ENCODE measurements at regions not wholly inside any gene's neighbourhood (a gene's known extent, or its start where the extent isn't known, plus 50 kb on each side); places are given as distances from the start of the nearest gene placed in this dataset.

- H3K4me3 ChIP-seq (ENCODE audit: low read length) = no peak overlapping the region
- H3K36me3 ChIP-seq (ENCODE audit: control insufficient read depth, insufficient read depth, low read length, severe bottlenecking) = no peaks in the 10 kb centered on the region
- H3K4me1 ChIP-seq (ENCODE audit: control insufficient read depth, insufficient read depth, low read length) = no peaks in the 10 kb centered on the region
- H3K27me3 ChIP-seq (replicated peaks; ENCODE audit: control insufficient read depth, insufficient read depth, low read length) = no peaks in the 10 kb centered on the region
- H3K9ac ChIP-seq (ENCODE audit: low read length) = no peak overlapping the region
- H3K9me3 ChIP-seq (ENCODE audit: control insufficient read depth, low read length) = peaks cover 7% of the 10 kb centered on the region
- no peak for DNase-seq (ENCODE audit: low read depth)
Observed at GRCh38 chr6:120735641-120736040, 598.6 kb downstream of the TBC1D32 start.

- H3K27me3 ChIP-seq (replicated peaks; ENCODE audit: control insufficient read depth, insufficient read depth, low read length) = no peaks in the 10 kb centered on the region
- DNase-seq (ENCODE audit: low read depth) = no peak
- no peak overlapping the region for H3K9ac ChIP-seq (ENCODE audit: low read length)
- no peak overlapping the region for H3K4me3 ChIP-seq (ENCODE audit: low read length)
- H3K4me1 ChIP-seq (ENCODE audit: control insufficient read depth, insufficient read depth, low read length) = no peaks in the 10 kb centered on the region
- H3K9me3 ChIP-seq (ENCODE audit: control insufficient read depth, low read length) = peaks cover 19% of the 10 kb centered on the region
- no peaks in the 10 kb centered on the region for H3K36me3 ChIP-seq (ENCODE audit: control insufficient read depth, insufficient read depth, low read length, severe bottlenecking)
Observed at GRCh38 chr6:120711255-120711654, 623.0 kb downstream of the TBC1D32 start.

- H3K9me3 ChIP-seq (ENCODE audit: control insufficient read depth, low read length) = peaks cover 5% of the 10 kb centered on the region
- H3K4me1 ChIP-seq (ENCODE audit: control insufficient read depth, insufficient read depth, low read length) = no peaks in the 10 kb centered on the region
- no peak overlapping the region for H3K9ac ChIP-seq (ENCODE audit: low read length)
- no peak overlapping the region for H3K4me3 ChIP-seq (ENCODE audit: low read length)
- DNase-seq (ENCODE audit: low read depth) = no peak
- H3K27me3 ChIP-seq (replicated peaks; ENCODE audit: control insufficient read depth, insufficient read depth, low read length) = no peaks in the 10 kb centered on the region
- H3K36me3 ChIP-seq (ENCODE audit: control insufficient read depth, insufficient read depth, low read length, severe bottlenecking) = no peaks in the 10 kb centered on the region
Observed at GRCh38 chr6:120700001-120700400, 634.3 kb downstream of the TBC1D32 start.

GRCh38 chr6:120686492-120686891 lies 647.8 kb downstream of the TBC1D32 start:
- Histone ChIP-seq H3K4me3 (ENCODE audit: low read length) (no peak overlapping the region), H3K9me3 (ENCODE audit: control insufficient read depth, low read length) (no peaks in the 10 kb centered on the region), H3K9ac (ENCODE audit: low read length) (no peak overlapping the region), H3K27me3 (replicated peaks; ENCODE audit: control insufficient read depth, insufficient read depth, low read length) (no peaks in the 10 kb centered on the region), H3K4me1 (ENCODE audit: control insufficient read depth, insufficient read depth, low read length) (no peaks in the 10 kb centered on the region), H3K36me3 (ENCODE audit: control insufficient read depth, insufficient read depth, low read length, severe bottlenecking) (no peaks in the 10 kb centered on the region)
- DNase-seq (ENCODE audit: low read depth) = no peak

- H3K9ac ChIP-seq (ENCODE audit: low read length) = no peak overlapping the region
- no peak overlapping the region for H3K4me3 ChIP-seq (ENCODE audit: low read length)
- no peaks in the 10 kb centered on the region for H3K9me3 ChIP-seq (ENCODE audit: control insufficient read depth, low read length)
- no peak for DNase-seq (ENCODE audit: low read depth)
- no peaks in the 10 kb centered on the region for H3K36me3 ChIP-seq (ENCODE audit: control insufficient read depth, insufficient read depth, low read length, severe bottlenecking)
- H3K27me3 ChIP-seq (replicated peaks; ENCODE audit: control insufficient read depth, insufficient read depth, low read length) = no peaks in the 10 kb centered on the region
- no peaks in the 10 kb centered on the region for H3K4me1 ChIP-seq (ENCODE audit: control insufficient read depth, insufficient read depth, low read length)
Observed at GRCh38 chr6:120682145-120682544, 652.1 kb downstream of the TBC1D32 start.

GRCh38 chr6:120681204-120681603 lies 653.1 kb downstream of the TBC1D32 start:
- H3K27me3 ChIP-seq (replicated peaks; ENCODE audit: control insufficient read depth, insufficient read depth, low read length) = no peaks in the 10 kb centered on the region
- H3K9me3 ChIP-seq (ENCODE audit: control insufficient read depth, low read length) = no peaks in the 10 kb centered on the region
- no peak for DNase-seq (ENCODE audit: low read depth)
- no peaks in the 10 kb centered on the region for H3K4me1 ChIP-seq (ENCODE audit: control insufficient read depth, insufficient read depth, low read length)
- H3K9ac ChIP-seq (ENCODE audit: low read length) = no peak overlapping the region
- no peaks in the 10 kb centered on the region for H3K36me3 ChIP-seq (ENCODE audit: control insufficient read depth, insufficient read depth, low read length, severe bottlenecking)
- no peak overlapping the region for H3K4me3 ChIP-seq (ENCODE audit: low read length)

- H3K4me3 ChIP-seq (ENCODE audit: low read length) = no peak overlapping the region
- DNase-seq (ENCODE audit: low read depth) = no peak
- H3K36me3 ChIP-seq (ENCODE audit: control insufficient read depth, insufficient read depth, low read length, severe bottlenecking) = no peaks in the 10 kb centered on the region
- no peaks in the 10 kb centered on the region for H3K9me3 ChIP-seq (ENCODE audit: control insufficient read depth, low read length)
- no peaks in the 10 kb centered on the region for H3K27me3 ChIP-seq (replicated peaks; ENCODE audit: control insufficient read depth, insufficient read depth, low read length)
- H3K4me1 ChIP-seq (ENCODE audit: control insufficient read depth, insufficient read depth, low read length) = no peaks in the 10 kb centered on the region
- no peak overlapping the region for H3K9ac ChIP-seq (ENCODE audit: low read length)
Observed at GRCh38 chr6:120675886-120676285, 658.4 kb downstream of the TBC1D32 start.

- no peak for DNase-seq (ENCODE audit: low read depth)
- Histone ChIP-seq H3K4me1 (ENCODE audit: control insufficient read depth, insufficient read depth, low read length) (no peaks in the 10 kb centered on the region), H3K36me3 (ENCODE audit: control insufficient read depth, insufficient read depth, low read length, severe bottlenecking) (no peaks in the 10 kb centered on the region), H3K27me3 (replicated peaks; ENCODE audit: control insufficient read depth, insufficient read depth, low read length) (no peaks in the 10 kb centered on the region), H3K9me3 (ENCODE audit: control insufficient read depth, low read length) (peaks cover 8% of the 10 kb centered on the region), H3K4me3 (ENCODE audit: low read length) (no peak overlapping the region), H3K9ac (ENCODE audit: low read length) (no peak overlapping the region)
Observed at GRCh38 chr6:120671519-120671918, 662.8 kb downstream of the TBC1D32 start.

GRCh38 chr6:120652506-120652905 lies 681.8 kb downstream of the TBC1D32 start:
- Histone ChIP-seq H3K4me3 (ENCODE audit: low read length) (no peak overlapping the region), H3K36me3 (ENCODE audit: control insufficient read depth, insufficient read depth, low read length, severe bottlenecking) (no peaks in the 10 kb centered on the region), H3K9ac (ENCODE audit: low read length) (no peak overlapping the region), H3K4me1 (ENCODE audit: control insufficient read depth, insufficient read depth, low read length) (no peaks in the 10 kb centered on the region), H3K9me3 (ENCODE audit: control insufficient read depth, low read length) (no peaks in the 10 kb centered on the region), H3K27me3 (replicated peaks; ENCODE audit: control insufficient read depth, insufficient read depth, low read length) (no peaks in the 10 kb centered on the region)
- DNase-seq (ENCODE audit: low read depth) = no peak

GRCh38 chr6:120648713-120649112 lies 685.6 kb downstream of the TBC1D32 start:
- Histone ChIP-seq H3K4me1 (ENCODE audit: control insufficient read depth, insufficient read depth, low read length) (no peaks in the 10 kb centered on the region), H3K4me3 (ENCODE audit: low read length) (no peak overlapping the region), H3K9me3 (ENCODE audit: control insufficient read depth, low read length) (no peaks in the 10 kb centered on the region), H3K27me3 (replicated peaks; ENCODE audit: control insufficient read depth, insufficient read depth, low read length) (no peaks in the 10 kb centered on the region), H3K9ac (ENCODE audit: low read length) (no peak overlapping the region), H3K36me3 (ENCODE audit: control insufficient read depth, insufficient read depth, low read length, severe bottlenecking) (no peaks in the 10 kb centered on the region)
- DNase-seq (ENCODE audit: low read depth) = no peak

- Histone ChIP-seq H3K27me3 (replicated peaks; ENCODE audit: control insufficient read depth, insufficient read depth, low read length) (no peaks in the 10 kb centered on the region), H3K4me1 (ENCODE audit: control insufficient read depth, insufficient read depth, low read length) (no peaks in the 10 kb centered on the region), H3K4me3 (ENCODE audit: low read length) (no peak overlapping the region), H3K9me3 (ENCODE audit: control insufficient read depth, low read length) (no peaks in the 10 kb centered on the region), H3K9ac (ENCODE audit: low read length) (no peak overlapping the region), H3K36me3 (ENCODE audit: control insufficient read depth, insufficient read depth, low read length, severe bottlenecking) (no peaks in the 10 kb centered on the region)
- DNase-seq (ENCODE audit: low read depth) = no peak
Observed at GRCh38 chr6:120646101-120646500, 688.2 kb downstream of the TBC1D32 start.

- Histone ChIP-seq H3K4me3 (ENCODE audit: low read length) (no peak overlapping the region), H3K36me3 (ENCODE audit: control insufficient read depth, insufficient read depth, low read length, severe bottlenecking) (no peaks in the 10 kb centered on the region), H3K4me1 (ENCODE audit: control insufficient read depth, insufficient read depth, low read length) (no peaks in the 10 kb centered on the region), H3K27me3 (replicated peaks; ENCODE audit: control insufficient read depth, insufficient read depth, low read length) (no peaks in the 10 kb centered on the region), H3K9ac (ENCODE audit: low read length) (no peak overlapping the region), H3K9me3 (ENCODE audit: control insufficient read depth, low read length) (no peaks in the 10 kb centered on the region)
- DNase-seq (ENCODE audit: low read depth) = no peak
Observed at GRCh38 chr6:120632975-120633374, 701.3 kb downstream of the TBC1D32 start.

Data from adipocyte (in vitro differentiated cells).